DOHH2 (cell line): ENCODE measurements at regions not wholly inside any gene's neighbourhood (a gene's known extent, or its start where the extent isn't known, plus 50 kb on each side); places are given as distances from the start of the nearest gene placed in this dataset.

Experiments used
- EZH2phosphoT487 ChIP-seq: fragments of 200-600 bp; sonication (generic); IDR thresholded peaks from 2 replicates; pipeline ENCODE4 v1.6.1; 2017; ENCODE audit warnings: borderline replicate concordance, mild to moderate bottlenecking, antibody characterized with exemption, low read length, moderate library complexity, mixed read lengths
- TF ChIP-seq, protein P1 (sequence below): fragments of 200-600 bp; sonication (generic); IDR thresholded peaks from one replicate; pipeline ENCODE4 v1.5.1; 2014; ENCODE audit warnings: antibody characterized with exemption, mild to moderate bottlenecking, low read depth, low read length; ENCODE audit not compliant: poor library complexity, severe bottlenecking

DNA sequence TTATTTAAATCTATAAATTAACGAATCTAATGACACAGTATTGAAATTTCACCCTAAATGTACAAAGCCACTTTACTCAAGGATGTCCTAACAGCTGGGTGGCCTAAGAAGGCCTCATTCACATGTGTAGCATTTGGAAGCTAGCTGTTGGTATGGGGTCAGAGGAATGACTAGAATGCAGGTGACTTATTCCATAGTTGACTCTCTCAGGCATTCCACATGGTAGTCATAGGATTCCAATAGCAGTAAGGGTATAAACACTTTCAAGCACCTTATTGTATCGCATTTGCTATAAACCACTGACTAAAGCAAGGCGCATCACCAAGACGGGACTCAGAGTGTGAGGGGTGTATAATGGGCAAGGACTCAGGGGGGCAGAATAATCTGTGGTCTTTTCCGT, 294.8 kb upstream of the EPHA3 start:
- TF ChIP-seq, protein P1, sequence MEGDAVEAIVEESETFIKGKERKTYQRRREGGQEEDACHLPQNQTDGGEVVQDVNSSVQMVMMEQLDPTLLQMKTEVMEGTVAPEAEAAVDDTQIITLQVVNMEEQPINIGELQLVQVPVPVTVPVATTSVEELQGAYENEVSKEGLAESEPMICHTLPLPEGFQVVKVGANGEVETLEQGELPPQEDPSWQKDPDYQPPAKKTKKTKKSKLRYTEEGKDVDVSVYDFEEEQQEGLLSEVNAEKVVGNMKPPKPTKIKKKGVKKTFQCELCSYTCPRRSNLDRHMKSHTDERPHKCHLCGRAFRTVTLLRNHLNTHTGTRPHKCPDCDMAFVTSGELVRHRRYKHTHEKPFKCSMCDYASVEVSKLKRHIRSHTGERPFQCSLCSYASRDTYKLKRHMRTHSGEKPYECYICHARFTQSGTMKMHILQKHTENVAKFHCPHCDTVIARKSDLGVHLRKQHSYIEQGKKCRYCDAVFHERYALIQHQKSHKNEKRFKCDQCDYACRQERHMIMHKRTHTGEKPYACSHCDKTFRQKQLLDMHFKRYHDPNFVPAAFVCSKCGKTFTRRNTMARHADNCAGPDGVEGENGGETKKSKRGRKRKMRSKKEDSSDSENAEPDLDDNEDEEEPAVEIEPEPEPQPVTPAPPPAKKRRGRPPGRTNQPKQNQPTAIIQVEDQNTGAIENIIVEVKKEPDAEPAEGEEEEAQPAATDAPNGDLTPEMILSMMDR, result no peak
- no peak for TF ChIP-seq EZH2phosphoT487
